ENCODE measurements at regions not wholly inside any gene's neighbourhood (a gene's known extent, or its start where the extent isn't known, plus 50 kb on each side); places are given as distances from the start of the nearest gene placed in this dataset.

- H3K4me3 ChIP-seq (ENCODE audit: low read depth, low read length), result no peak overlapping the region
- DNase-seq (ENCODE audit: low read depth), result no peak
- TF ChIP-seq MAX (IDR thresholded peaks at IDR 0.05; ENCODE audit: low read depth, low read length) (no peak), CTCF (IDR thresholded peaks at IDR 0.05; ENCODE audit: low read depth, low read length) (no peak), MYC (IDR thresholded peaks at IDR 0.05; ENCODE audit: low read depth, low read length) (no peak), POLR2A (IDR thresholded peaks at IDR 0.05; ENCODE audit: extremely low read depth, insufficient read length) (no peak)
Observed at GRCh38 chr2:34961822-34962221, 1362.7 kb upstream of the FAM98A start.

GRCh38 chr2:34954758-34955157, 1355.7 kb upstream of the FAM98A start:
- TF ChIP-seq MAX (IDR thresholded peaks at IDR 0.05; ENCODE audit: low read depth, low read length), result no peak
- TF ChIP-seq MYC (IDR thresholded peaks at IDR 0.05; ENCODE audit: low read depth, low read length), result no peak
- no peak for TF ChIP-seq CTCF (IDR thresholded peaks at IDR 0.05; ENCODE audit: low read depth, low read length)
- TF ChIP-seq POLR2A (IDR thresholded peaks at IDR 0.05; ENCODE audit: extremely low read depth, insufficient read length), result no peak
- H3K4me3 ChIP-seq (ENCODE audit: low read depth, low read length), result no peak overlapping the region
- DNase-seq (ENCODE audit: low read depth), result no peak

- no peak for DNase-seq (ENCODE audit: low read depth)
- no peak overlapping the region for H3K4me3 ChIP-seq (ENCODE audit: low read depth, low read length)
- TF ChIP-seq POLR2A (IDR thresholded peaks at IDR 0.05; ENCODE audit: extremely low read depth, insufficient read length) (no peak), MAX (IDR thresholded peaks at IDR 0.05; ENCODE audit: low read depth, low read length) (no peak), CTCF (IDR thresholded peaks at IDR 0.05; ENCODE audit: low read depth, low read length) (no peak), MYC (IDR thresholded peaks at IDR 0.05; ENCODE audit: low read depth, low read length) (no peak)
Observed at GRCh38 chr2:34950797-34951196, 1351.7 kb upstream of the FAM98A start.

- no peak for DNase-seq (ENCODE audit: low read depth)
- TF ChIP-seq MYC (IDR thresholded peaks at IDR 0.05; ENCODE audit: low read depth, low read length) (no peak), CTCF (IDR thresholded peaks at IDR 0.05; ENCODE audit: low read depth, low read length) (no peak)
- H3K4me3 ChIP-seq (ENCODE audit: low read depth, low read length), result no peak overlapping the region
Observed at GRCh38 chr2:34949316-34949715, 1350.2 kb upstream of the FAM98A start.

- TF ChIP-seq MYC (IDR thresholded peaks at IDR 0.05; ENCODE audit: low read depth, low read length) (no peak), MAX (IDR thresholded peaks at IDR 0.05; ENCODE audit: low read depth, low read length) (no peak), CTCF (IDR thresholded peaks at IDR 0.05; ENCODE audit: low read depth, low read length) (no peak), POLR2A (IDR thresholded peaks at IDR 0.05; ENCODE audit: extremely low read depth, insufficient read length) (no peak)
- DNase-seq (ENCODE audit: low read depth), result no peak
Observed at GRCh38 chr2:34936089-34936488, 1337.0 kb upstream of the FAM98A start.

GRCh38 chr2:34912084-34912483, 1313.0 kb upstream of the FAM98A start:
- TF ChIP-seq MYC (IDR thresholded peaks at IDR 0.05; ENCODE audit: low read depth, low read length), result no peak
- TF ChIP-seq CTCF (IDR thresholded peaks at IDR 0.05; ENCODE audit: low read depth, low read length), result no peak
- TF ChIP-seq POLR2A (IDR thresholded peaks at IDR 0.05; ENCODE audit: extremely low read depth, insufficient read length), result no peak
- no peak for TF ChIP-seq MAX (IDR thresholded peaks at IDR 0.05; ENCODE audit: low read depth, low read length)
- H3K4me3 ChIP-seq (ENCODE audit: low read depth, low read length), result no peak overlapping the region
- DNase-seq (ENCODE audit: low read depth), result no peak

More at GRCh38 chr2:34936089-34936488, 1337.0 kb upstream of the FAM98A start:
- H3K4me3 ChIP-seq (ENCODE audit: low read depth, low read length), result no peak overlapping the region
